22Rv1 (cell line): ENCODE measurements at regions not wholly inside any gene's neighbourhood (a gene's known extent, or its start where the extent isn't known, plus 50 kb on each side); places are given as distances from the start of the nearest gene placed in this dataset.

Source experiments
- H3K27ac ChIP-seq: fragments of 450-650 bp; 2 replicates; pipeline ENCODE4 v1.5.1; 2017
- CTCF ChIP-seq: fragments of 450-650 bp; IDR thresholded peaks from 2 replicates; pipeline ENCODE4 v1.5.1; 2017; ENCODE audit warnings: mild to moderate bottlenecking
- ZFX ChIP-seq: fragments of 450-650 bp; IDR thresholded peaks from 2 replicates; pipeline ENCODE4 v1.6.1; 2017; ENCODE audit warnings: antibody characterized with exemption, borderline replicate concordance

GRCh38 chr12:30358671-30359070, 337.0 kb downstream of the IPO8 start:
- no peak for TF ChIP-seq CTCF
- H3K27ac ChIP-seq, result no peak overlapping the region

GRCh38 chr12:30357766-30358490, 337.7 kb downstream of the IPO8 start:
- no peak overlapping the region for H3K27ac ChIP-seq
- TF ChIP-seq CTCF (no peak), ZFX (no peak)

- H3K27ac ChIP-seq, result no peak overlapping the region
- TF ChIP-seq CTCF (no peak), ZFX (no peak)
Observed at GRCh38 chr12:30345744-30346471, 349.8 kb downstream of the IPO8 start.

- no peak overlapping the region for H3K27ac ChIP-seq
- TF ChIP-seq CTCF (no peak), ZFX (no peak)
Observed at GRCh38 chr12:30330565-30330964, 365.1 kb downstream of the IPO8 start.

- H3K27ac ChIP-seq, result no peak overlapping the region
- TF ChIP-seq CTCF (no peak), ZFX (no peak)
Observed at GRCh38 chr12:30329281-30329680, 366.4 kb downstream of the IPO8 start.

- H3K27ac ChIP-seq, result no peak overlapping the region
Observed at GRCh38 chr12:30323008-30323407, 372.7 kb downstream of the IPO8 start.

More at GRCh38 chr12:30323008-30323407, 372.7 kb downstream of the IPO8 start:
- TF ChIP-seq CTCF (peak; percentile 11; the same call in 1 of the 2 replicates), ZFX (no peak)
